ENCODE measurements at regions not wholly inside any gene's neighbourhood (a gene's known extent, or its start where the extent isn't known, plus 50 kb on each side); places are given as distances from the start of the nearest gene placed in this dataset.

GRCh38 chr1:25019337-25020172 is 89.5 kb upstream of the RUNX3 start (continued):
- no peak for TF ChIP-seq ZBTB40 (IDR thresholded peaks at IDR 0.05)
- no peak for TF ChIP-seq ZBTB40 (CRISPR knock-in tag; IDR thresholded peaks at IDR 0.05)

DNA sequence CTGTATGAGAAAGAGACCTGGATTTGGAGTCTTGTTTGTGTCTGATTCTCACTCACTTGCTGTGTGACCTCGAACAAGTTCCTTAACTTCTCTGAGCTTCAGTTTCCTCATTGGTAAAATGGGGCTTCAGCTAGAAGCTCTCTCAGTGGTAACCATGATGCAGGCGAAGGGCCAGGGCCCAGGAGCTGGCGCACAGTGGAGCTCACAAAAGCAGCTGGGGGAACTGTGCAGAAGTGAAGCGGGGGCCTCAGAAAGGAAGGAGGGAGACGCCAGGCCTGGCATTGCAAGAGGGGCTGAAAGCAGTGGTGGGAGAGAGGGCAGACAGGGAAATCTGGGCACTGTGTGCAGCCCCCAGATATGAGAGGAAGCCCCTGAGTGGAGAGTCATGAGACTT is 88.9 kb upstream of the RUNX3 start:
- Histone ChIP-seq H3K4me1 (ENCODE audit: insufficient read depth, low read length) (peaks cover 25% of the 10 kb centered on the region), H3K9ac (ENCODE audit: insufficient read depth, low read depth, low read length) (no peak overlapping the region), H3K4me3 (replicated peaks in 1 of 3; ENCODE audit: insufficient read depth in 1 of 3, low read depth in 2 of 3, low read length in 3 of 3) (no peak overlapping the region), H3K9me3 (ENCODE audit: low read length) (no peaks in the 10 kb centered on the region), H3K36me3 (replicated peaks in 1 of 2; ENCODE audit: control insufficient read depth in 1 of 2, insufficient read depth in 2 of 2, low read length in 2 of 2) (no peaks in the 10 kb centered on the region), H3K79me2 (ENCODE audit: insufficient read depth, low read length) (no peaks in the 10 kb centered on the region), H3K4me2 (ENCODE audit: low read depth, low read length) (no peak overlapping the region), H4K20me1 (ENCODE audit: insufficient read depth, low read length) (no peaks in the 10 kb centered on the region), H3K27ac (ENCODE audit: extremely low read length, insufficient read depth, low read length) (no peak overlapping the region), H3K27me3 (ENCODE audit: control insufficient read depth in 1 of 2, insufficient read depth in 2 of 2, low read length in 2 of 2) (0 out of 5 replicates have a peak, but pooled peaks cover 0 to 11% of the 10 kb centered on the region in 2 experiments), H2AFZ (ENCODE audit: low read length) (no peak overlapping the region)
- BruUV-seq (replicated peaks) = no TSS peak
- no peak for DNase-seq (ENCODE audit: low spot score)
- WGBS (ENCODE audit: low lambda C conversion rate) = 47% methylated on average over 5 of the region's 5 CpGs
- FAIRE-seq = no peak
- no peak for ATAC-seq
- TF ChIP-seq ZNF768 (CRISPR knock-in tag; IDR thresholded peaks at IDR 0.05) (peak; percentile 87), ZBTB44 (CRISPR knock-in tag; IDR thresholded peaks at IDR 0.05) (no peak)
- POLR2A ChIA-PET = no interaction called here
- in situ Hi-C loops (cut with HindIII; ENCODE audit: extremely low pct_ligation_motif_present, low pct_unique_long_range_greater_than_20kb) = no loop called here
- CTCF ChIA-PET (ENCODE audit: low intra/inter-chr PET ratio, low total read pairs) = no interaction called here
- intact Hi-C loops (cut with micrococcal nuclease; ENCODE audit: unreplicated experiment) = no loop called here

All from HepG2 (cell line).